ENCODE measurements at regions not wholly inside any gene's neighbourhood (a gene's known extent, or its start where the extent isn't known, plus 50 kb on each side); places are given as distances from the start of the nearest gene placed in this dataset.

GRCh38 chr12:97758586-97758985, 296.0 kb downstream of the RMST start:
- Histone ChIP-seq H3K27ac (peak overlapping the region; percentile 59 to 62), H3K27me3 (replicated peaks; ENCODE audit: insufficient read depth) (no peaks in the 10 kb centered on the region), H3K4me3 (no peak overlapping the region), H3K9me3 (no peaks in the 10 kb centered on the region), H3K4me1 (ENCODE audit: control insufficient read depth in 1 of 2, low read depth in 2 of 2) (peaks cover 0 to 39% of the 10 kb centered on the region in 2 donors), H3K36me3 (no peaks in the 10 kb centered on the region)
- no peak for DNase-seq (ENCODE audit: low spot score)
- TF ChIP-seq, protein P1, sequence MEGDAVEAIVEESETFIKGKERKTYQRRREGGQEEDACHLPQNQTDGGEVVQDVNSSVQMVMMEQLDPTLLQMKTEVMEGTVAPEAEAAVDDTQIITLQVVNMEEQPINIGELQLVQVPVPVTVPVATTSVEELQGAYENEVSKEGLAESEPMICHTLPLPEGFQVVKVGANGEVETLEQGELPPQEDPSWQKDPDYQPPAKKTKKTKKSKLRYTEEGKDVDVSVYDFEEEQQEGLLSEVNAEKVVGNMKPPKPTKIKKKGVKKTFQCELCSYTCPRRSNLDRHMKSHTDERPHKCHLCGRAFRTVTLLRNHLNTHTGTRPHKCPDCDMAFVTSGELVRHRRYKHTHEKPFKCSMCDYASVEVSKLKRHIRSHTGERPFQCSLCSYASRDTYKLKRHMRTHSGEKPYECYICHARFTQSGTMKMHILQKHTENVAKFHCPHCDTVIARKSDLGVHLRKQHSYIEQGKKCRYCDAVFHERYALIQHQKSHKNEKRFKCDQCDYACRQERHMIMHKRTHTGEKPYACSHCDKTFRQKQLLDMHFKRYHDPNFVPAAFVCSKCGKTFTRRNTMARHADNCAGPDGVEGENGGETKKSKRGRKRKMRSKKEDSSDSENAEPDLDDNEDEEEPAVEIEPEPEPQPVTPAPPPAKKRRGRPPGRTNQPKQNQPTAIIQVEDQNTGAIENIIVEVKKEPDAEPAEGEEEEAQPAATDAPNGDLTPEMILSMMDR (IDR thresholded peaks at IDR 0.05), result no peak
- ATAC-seq (ENCODE audit: insufficient number of reproducible peaks, low FRiP score, low read depth), result no peak

DNA sequence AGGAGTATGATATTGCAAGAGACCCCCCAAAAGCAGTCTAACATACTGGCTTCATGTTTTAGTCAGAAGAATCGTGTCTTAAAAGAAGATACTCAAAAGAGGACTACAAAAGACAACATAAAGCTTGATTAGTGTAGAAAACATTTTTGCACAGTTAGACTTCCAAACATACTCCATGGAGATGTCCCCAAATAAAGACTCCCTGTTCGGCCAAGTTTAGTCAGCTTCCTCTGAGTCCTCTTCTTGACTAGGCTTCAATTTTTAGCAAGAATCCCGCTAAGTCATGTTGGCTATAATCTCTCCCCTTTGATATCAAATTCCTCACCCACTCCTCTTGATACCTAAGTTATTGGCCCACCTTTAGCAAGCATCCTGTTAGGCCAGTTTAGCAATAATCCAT, 298.0 kb downstream of the RMST start:
- H3K27ac ChIP-seq, result peak overlapping the region in 1 of 2 donors; percentile 49
- DNase-seq (ENCODE audit: low spot score), result no peak
- no peaks in the 10 kb centered on the region for H3K27me3 ChIP-seq (replicated peaks; ENCODE audit: insufficient read depth)
- H3K36me3 ChIP-seq, result no peaks in the 10 kb centered on the region
- H3K4me1 ChIP-seq (ENCODE audit: control insufficient read depth in 1 of 2, low read depth in 2 of 2), result peaks cover 0 to 39% of the 10 kb centered on the region in 2 donors
- no peaks in the 10 kb centered on the region for H3K9me3 ChIP-seq
- H3K4me3 ChIP-seq, result no peak overlapping the region
- ATAC-seq (ENCODE audit: insufficient number of reproducible peaks, low FRiP score, low read depth), result peak; percentile 53
- TF ChIP-seq, protein P1 (IDR thresholded peaks at IDR 0.05), result no peak

DNA sequence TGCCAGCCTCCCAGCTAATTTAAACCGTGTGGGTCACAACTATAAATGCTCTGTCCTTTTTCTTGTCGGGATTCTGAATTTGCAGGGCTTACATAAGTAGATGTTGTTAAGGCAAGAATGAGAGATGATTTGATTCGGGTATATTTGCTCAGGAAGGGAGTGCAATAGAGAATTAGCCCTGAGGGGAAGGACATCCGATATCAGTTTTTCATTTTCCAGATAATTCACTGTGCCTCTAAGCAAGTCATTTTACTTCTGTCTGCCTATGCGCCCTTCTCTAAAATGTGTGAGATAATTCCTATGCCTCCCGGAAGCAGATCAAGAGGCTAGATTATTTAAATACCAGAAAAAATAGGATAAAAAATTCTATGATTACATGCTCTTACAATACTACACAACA, 300.5 kb downstream of the RMST start:
- TF ChIP-seq, protein P1 (IDR thresholded peaks at IDR 0.05), result no peak
- Histone ChIP-seq H3K27me3 (replicated peaks; ENCODE audit: insufficient read depth) (no peaks in the 10 kb centered on the region), H3K27ac (peak overlapping the region; percentile 7 to 38), H3K4me3 (no peak overlapping the region), H3K4me1 (ENCODE audit: control insufficient read depth in 1 of 2, low read depth in 2 of 2) (peaks cover 0 to 42% of the 10 kb centered on the region in 2 donors), H3K36me3 (no peaks in the 10 kb centered on the region), H3K9me3 (no peaks in the 10 kb centered on the region)
- ATAC-seq (ENCODE audit: insufficient number of reproducible peaks, low FRiP score, low read depth) (no peak), DNase-seq (ENCODE audit: low spot score) (no peak)

GRCh38 chr12:97764700-97765099, 302.1 kb downstream of the RMST start:
- Histone ChIP-seq H3K36me3 (no peaks in the 10 kb centered on the region), H3K27me3 (replicated peaks; ENCODE audit: insufficient read depth) (no peaks in the 10 kb centered on the region), H3K27ac (no peak overlapping the region), H3K4me1 (ENCODE audit: control insufficient read depth in 1 of 2, low read depth in 2 of 2) (peaks cover 0 to 29% of the 10 kb centered on the region in 2 donors), H3K9me3 (no peaks in the 10 kb centered on the region), H3K4me3 (no peak overlapping the region)
- TF ChIP-seq, protein P1 (IDR thresholded peaks at IDR 0.05), result no peak
- no peak for ATAC-seq (ENCODE audit: insufficient number of reproducible peaks, low FRiP score, low read depth)
- no peak for DNase-seq (ENCODE audit: low spot score)

- Histone ChIP-seq H3K36me3 (no peaks in the 10 kb centered on the region), H3K4me3 (no peak overlapping the region), H3K4me1 (ENCODE audit: control insufficient read depth in 1 of 2, low read depth in 2 of 2) (peaks cover 0 to 22% of the 10 kb centered on the region in 2 donors), H3K27me3 (replicated peaks; ENCODE audit: insufficient read depth) (no peaks in the 10 kb centered on the region), H3K9me3 (no peaks in the 10 kb centered on the region), H3K27ac (peak overlapping the region in 1 of 2 donors; percentile 23)
- ATAC-seq (ENCODE audit: insufficient number of reproducible peaks, low FRiP score, low read depth), result no peak
- TF ChIP-seq, protein P1 (IDR thresholded peaks at IDR 0.05), result no peak
- DNase-seq (ENCODE audit: low spot score), result no peak
Measured at GRCh38 chr12:97767347-97767746, 304.7 kb downstream of the RMST start.
